WTC11 (cell line): ENCODE measurements at regions not wholly inside any gene's neighbourhood (a gene's known extent, or its start where the extent isn't known, plus 50 kb on each side); places are given as distances from the start of the nearest gene placed in this dataset.

Source experiments
- ATAC-seq: fragments of 200-7000 bp; cut with Tn5 transposase; 2 replicates; pipeline ENCODE4 v1.10.0; 2021; ENCODE audit warnings: mild to moderate bottlenecking, moderate library complexity
- CTCF ChIA-PET: fragments of 300-600 bp; sonication (Branson Sonifier 250); formaldehyde crosslinking; loops from one replicate; lab custom pipeline; 2021; ENCODE audit warnings: antibody characterized with exemption; lab: Charles Lee
- POLR2A ChIA-PET: fragments of 350-600 bp; sonication (Branson Sonifier 250); formaldehyde crosslinking; loops from one replicate; lab custom pipeline; 2021; ENCODE audit warnings: antibody characterized with exemption; lab: Charles Lee
- DNase-seq: peaks from one replicate; pipeline ENCODE4 v3.0.0; 2021; ENCODE audit warnings: low spot score
- H3K27ac Mint-ChIP-seq: 2 replicates; pipeline ENCODE4 v1.8.0; 2021; ENCODE audit warnings: mixed read lengths
- H3K27me3 Mint-ChIP-seq: 2 replicates; pipeline ENCODE4 v1.8.0; 2021; ENCODE audit warnings: low read depth, mild to moderate bottlenecking, moderate library complexity, mixed read lengths
- H3K36me3 Mint-ChIP-seq: 2 replicates; pipeline ENCODE4 v1.8.0; 2021; ENCODE audit warnings: mixed read lengths
- H3K4me1 Mint-ChIP-seq: 2 replicates; pipeline ENCODE4 v1.8.0; 2022; ENCODE audit warnings: mixed read lengths
- H3K4me3 Mint-ChIP-seq: 2 replicates; pipeline ENCODE4 v1.8.0; 2021; ENCODE audit warnings: mild to moderate bottlenecking, moderate library complexity, mixed read lengths
- H3K9me3 Mint-ChIP-seq: 2 replicates; pipeline ENCODE4 v1.8.0; 2021; ENCODE audit warnings: mixed read lengths
- ATF2 ChIP-seq: sonication (generic); formaldehyde crosslinking; IDR thresholded peaks from 2 replicates; pipeline ENCODE4 v1.8.1; 2022; ENCODE audit warnings: low read depth, missing genetic modification reagents, borderline replicate concordance
- ATF6 ChIP-seq: sonication (generic); formaldehyde crosslinking; IDR thresholded peaks from 2 replicates; pipeline ENCODE4 v1.8.1; 2023; ENCODE audit warnings: mild to moderate bottlenecking, missing genetic modification reagents
- ESRRA ChIP-seq: sonication (generic); formaldehyde crosslinking; IDR thresholded peaks from 2 replicates; pipeline ENCODE4 v1.8.1; 2022; ENCODE audit warnings: mild to moderate bottlenecking, missing genetic modification reagents, borderline replicate concordance
- HMGA2 ChIP-seq: fragments of 250-450 bp; sonication (Bioruptor Pico); IDR thresholded peaks from 2 replicates; pipeline ENCODE4 v1.4.0; 2021; ENCODE audit warnings: mild to moderate bottlenecking, moderate library complexity
- IRF2 ChIP-seq: sonication (generic); formaldehyde crosslinking; IDR thresholded peaks from 2 replicates; pipeline ENCODE4 v1.8.0; 2022; ENCODE audit warnings: low read depth, missing genetic modification reagents, borderline replicate concordance
- KAT7 ChIP-seq: sonication (generic); formaldehyde crosslinking; IDR thresholded peaks from 2 replicates; pipeline ENCODE4 v1.8.1; 2023; ENCODE audit warnings: missing genetic modification reagents, mild to moderate bottlenecking, borderline replicate concordance
- MXD4 ChIP-seq: fragments of 250-450 bp; sonication (Bioruptor Pico); IDR thresholded peaks from 2 replicates; pipeline ENCODE4 v1.8.0; 2021; ENCODE audit warnings: mild to moderate bottlenecking, moderate library complexity, borderline replicate concordance
- MYBL2 ChIP-seq: sonication (generic); formaldehyde crosslinking; IDR thresholded peaks from 2 replicates; pipeline ENCODE4 v1.8.1; 2023; ENCODE audit warnings: mild to moderate bottlenecking, moderate library complexity, missing genetic modification reagents
- NFYB ChIP-seq: sonication (generic); formaldehyde crosslinking; conservative IDR thresholded peaks from 2 replicates; pipeline ENCODE4 v1.8.0; 2022; ENCODE audit warnings: low read depth, missing genetic modification reagents
- NR3C1 ChIP-seq: sonication (generic); formaldehyde crosslinking; conservative IDR thresholded peaks from 2 replicates; pipeline ENCODE4 v1.8.1; 2023; ENCODE audit warnings: low read depth, mild to moderate bottlenecking, missing genetic modification reagents
- OVOL2 ChIP-seq: fragments of 250-450 bp; sonication (Bioruptor Pico); IDR thresholded peaks from 2 replicates; pipeline ENCODE4 v1.9.0; 2021; ENCODE audit warnings: mild to moderate bottlenecking, borderline replicate concordance
- PRDM15 ChIP-seq: sonication (generic); formaldehyde crosslinking; IDR thresholded peaks from 2 replicates; pipeline ENCODE4 v1.8.0; 2022; ENCODE audit warnings: missing genetic modification reagents
- SOX15 ChIP-seq: fragments of 250-450 bp; sonication (Bioruptor Pico); IDR thresholded peaks from 2 replicates; pipeline ENCODE4 v1.9.0; 2021; ENCODE audit warnings: mild to moderate bottlenecking
- TEAD1 ChIP-seq: sonication (generic); formaldehyde crosslinking; IDR thresholded peaks from 2 replicates; pipeline ENCODE4 v1.8.0; 2022; ENCODE audit warnings: mild to moderate bottlenecking, missing genetic modification reagents
- ZBTB43 ChIP-seq: sonication (generic); formaldehyde crosslinking; IDR thresholded peaks from 2 replicates; pipeline ENCODE4 v1.8.1; 2023; ENCODE audit warnings: mild to moderate bottlenecking, missing genetic modification reagents
- ZNF317 ChIP-seq: sonication (generic); formaldehyde crosslinking; IDR thresholded peaks from 2 replicates; pipeline ENCODE4 v1.8.1; 2023; ENCODE audit warnings: low read depth, mild to moderate bottlenecking, moderate library complexity, missing genetic modification reagents, borderline replicate concordance
- ZNF425 ChIP-seq: fragments of 250-450 bp; sonication (Bioruptor Pico); conservative IDR thresholded peaks from 2 replicates; pipeline ENCODE4 v1.9.0; 2021; ENCODE audit warnings: mild to moderate bottlenecking
- TF ChIP-seq, protein P1 (sequence below): sonication (generic); formaldehyde crosslinking; conservative IDR thresholded peaks from 2 replicates; pipeline ENCODE4 v1.8.1; 2023; ENCODE audit warnings: mild to moderate bottlenecking, low read depth, missing genetic modification reagents, moderate library complexity
- TF ChIP-seq, protein P2 (sequence below): sonication (generic); formaldehyde crosslinking; IDR thresholded peaks from 2 replicates; pipeline ENCODE4 v1.8.0; 2022; ENCODE audit warnings: mild to moderate bottlenecking, missing genetic modification reagents

- peaks cover 42% of the 10 kb centered on the region for H3K4me1 Mint-ChIP-seq
- H3K9me3 Mint-ChIP-seq, result no peaks in the 10 kb centered on the region
- peaks cover under 1% of the 10 kb centered on the region; the same call in 1 of the 2 replicates for H3K27me3 Mint-ChIP-seq
- ChIA-PET POLR2A (no interaction called here), CTCF (interaction anchor here (0.6 to 1.0 kb wide), 2 partner anchors 61 to 74 kb away, joined by 3 read pairs; partner anchors contain the start of gene EPHB3)
- H3K4me3 Mint-ChIP-seq, result no peak overlapping the region
- TF ChIP-seq HMGA2 (no peak), MXD4 (CRISPR knock-in tag) (no peak), IRF2 (CRISPR knock-in tag) (no peak), NR3C1 (CRISPR knock-in tag) (no peak), ATF2 (no peak), SOX15 (CRISPR knock-in tag) (no peak), OVOL2 (CRISPR knock-in tag) (no peak), KAT7 (CRISPR knock-in tag) (no peak), ESRRA (CRISPR knock-in tag) (no peak), MYBL2 (CRISPR knock-in tag) (no peak), TEAD1 (no peak), ZNF425 (no peak), ZNF317 (CRISPR knock-in tag) (no peak), ATF6 (CRISPR knock-in tag) (no peak), PRDM15 (CRISPR knock-in tag) (no peak), ZBTB43 (CRISPR knock-in tag) (no peak), NFYB (no peak)
- TF ChIP-seq, protein P1, sequence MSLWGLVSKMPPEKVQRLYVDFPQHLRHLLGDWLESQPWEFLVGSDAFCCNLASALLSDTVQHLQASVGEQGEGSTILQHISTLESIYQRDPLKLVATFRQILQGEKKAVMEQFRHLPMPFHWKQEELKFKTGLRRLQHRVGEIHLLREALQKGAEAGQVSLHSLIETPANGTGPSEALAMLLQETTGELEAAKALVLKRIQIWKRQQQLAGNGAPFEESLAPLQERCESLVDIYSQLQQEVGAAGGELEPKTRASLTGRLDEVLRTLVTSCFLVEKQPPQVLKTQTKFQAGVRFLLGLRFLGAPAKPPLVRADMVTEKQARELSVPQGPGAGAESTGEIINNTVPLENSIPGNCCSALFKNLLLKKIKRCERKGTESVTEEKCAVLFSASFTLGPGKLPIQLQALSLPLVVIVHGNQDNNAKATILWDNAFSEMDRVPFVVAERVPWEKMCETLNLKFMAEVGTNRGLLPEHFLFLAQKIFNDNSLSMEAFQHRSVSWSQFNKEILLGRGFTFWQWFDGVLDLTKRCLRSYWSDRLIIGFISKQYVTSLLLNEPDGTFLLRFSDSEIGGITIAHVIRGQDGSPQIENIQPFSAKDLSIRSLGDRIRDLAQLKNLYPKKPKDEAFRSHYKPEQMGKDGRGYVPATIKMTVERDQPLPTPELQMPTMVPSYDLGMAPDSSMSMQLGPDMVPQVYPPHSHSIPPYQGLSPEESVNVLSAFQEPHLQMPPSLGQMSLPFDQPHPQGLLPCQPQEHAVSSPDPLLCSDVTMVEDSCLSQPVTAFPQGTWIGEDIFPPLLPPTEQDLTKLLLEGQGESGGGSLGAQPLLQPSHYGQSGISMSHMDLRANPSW (CRISPR knock-in tag), result no peak
- TF ChIP-seq, protein P2, sequence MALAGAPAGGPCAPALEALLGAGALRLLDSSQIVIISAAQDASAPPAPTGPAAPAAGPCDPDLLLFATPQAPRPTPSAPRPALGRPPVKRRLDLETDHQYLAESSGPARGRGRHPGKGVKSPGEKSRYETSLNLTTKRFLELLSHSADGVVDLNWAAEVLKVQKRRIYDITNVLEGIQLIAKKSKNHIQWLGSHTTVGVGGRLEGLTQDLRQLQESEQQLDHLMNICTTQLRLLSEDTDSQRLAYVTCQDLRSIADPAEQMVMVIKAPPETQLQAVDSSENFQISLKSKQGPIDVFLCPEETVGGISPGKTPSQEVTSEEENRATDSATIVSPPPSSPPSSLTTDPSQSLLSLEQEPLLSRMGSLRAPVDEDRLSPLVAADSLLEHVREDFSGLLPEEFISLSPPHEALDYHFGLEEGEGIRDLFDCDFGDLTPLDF (CRISPR knock-in tag), result no peak
- no peaks in the 10 kb centered on the region for H3K36me3 Mint-ChIP-seq
- ATAC-seq (no peak), DNase-seq (no peak)
- peak overlapping the region; percentile 7; the same call in 1 of the 2 replicates for H3K27ac Mint-ChIP-seq
These were observed 74.2 kb downstream of the EPHB3 start for GRCh38 chr3:184635774-184636173.
